Skin of body (tissue), 1 donor: ENCODE measurements at regions not wholly inside any gene's neighbourhood (a gene's known extent, or its start where the extent isn't known, plus 50 kb on each side); places are given as distances from the start of the nearest gene placed in this dataset.
"Not testable (repeated sequence)": the region's sequence is repeated elsewhere in the genome, so short reads cannot be mapped to it uniquely, and the experiment has no call there.

ENCODE experiments used
- DNase-seq: peaks from one replicate; lab custom pipeline; 2025; lab: John Stamatoyannopoulos, UW

- no peak for DNase-seq
These were observed 239.1 kb downstream of the CHM start for GRCh38 chrX:85808217-85808616.

GRCh38 chrX:85772391-85772790 lies 275.0 kb downstream of the CHM start:
- not testable (repeated sequence) for DNase-seq

- DNase-seq: no peak
These were observed 281.7 kb downstream of the CHM start for GRCh38 chrX:85765651-85766050.

GRCh38 chrX:85723025-85723424 lies 324.3 kb downstream of the CHM start:
- not testable (repeated sequence) for DNase-seq

- not testable (repeated sequence) for DNase-seq
These were observed 323.8 kb upstream of the POF1B start for GRCh38 chrX:85703233-85703632.

- DNase-seq: no peak
These were observed 319.5 kb upstream of the POF1B start for GRCh38 chrX:85698921-85699320.

- DNase-seq: no peak
These were observed 306.4 kb upstream of the POF1B start for GRCh38 chrX:85685843-85686242.

GRCh38 chrX:85666471-85666870 lies 287.0 kb upstream of the POF1B start:
- no peak for DNase-seq

- DNase-seq: not testable (repeated sequence)
These were observed 284.5 kb upstream of the POF1B start for GRCh38 chrX:85663970-85664369.

GRCh38 chrX:85630901-85631300 lies 251.4 kb upstream of the POF1B start:
- no peak for DNase-seq

GRCh38 chrX:85627363-85627762 lies 247.9 kb upstream of the POF1B start:
- no peak for DNase-seq

- DNase-seq: no peak
These were observed 243.2 kb upstream of the POF1B start for GRCh38 chrX:85622635-85623034.

GRCh38 chrX:85620466-85620865 lies 241.0 kb upstream of the POF1B start:
- DNase-seq: no peak

GRCh38 chrX:85619962-85620361 lies 240.5 kb upstream of the POF1B start:
- DNase-seq: no peak

GRCh38 chrX:85611926-85612325 lies 232.5 kb upstream of the POF1B start:
- DNase-seq: no peak

- no peak for DNase-seq
These were observed 213.5 kb upstream of the POF1B start for GRCh38 chrX:85592980-85593379.

GRCh38 chrX:85591536-85591935 lies 212.1 kb upstream of the POF1B start:
- DNase-seq: peak; percentile 42

- no peak for DNase-seq
These were observed 211.2 kb upstream of the POF1B start for GRCh38 chrX:85590638-85591037.

- DNase-seq: no peak
These were observed 194.3 kb upstream of the POF1B start for GRCh38 chrX:85573801-85574200.

GRCh38 chrX:85570496-85570895 lies 191.0 kb upstream of the POF1B start:
- no peak for DNase-seq

GRCh38 chrX:85569686-85570085 lies 190.2 kb upstream of the POF1B start:
- DNase-seq: peak; percentile 38

- DNase-seq: no peak
These were observed 189.6 kb upstream of the POF1B start for GRCh38 chrX:85569096-85569495.

GRCh38 chrX:85561231-85561630 lies 181.8 kb upstream of the POF1B start:
- no peak for DNase-seq

- DNase-seq: no peak
These were observed 165.1 kb upstream of the POF1B start for GRCh38 chrX:85544609-85545008.
